CD4-positive, alpha-beta T cell (primary cell): ENCODE measurements at regions not wholly inside any gene's neighbourhood (a gene's known extent, or its start where the extent isn't known, plus 50 kb on each side); places are given as distances from the start of the nearest gene placed in this dataset.

Source experiments
- ATAC-seq: fragments of 200-7000 bp; cut with Tn5 transposase; one replicate; pipeline ENCODE4 v1.10.0; 2022; ENCODE audit warnings: mild to moderate bottlenecking; ENCODE audit not compliant: poor library complexity
- CTCF ChIA-PET: fragments of 350-600 bp; sonication (Branson Sonifier 250); formaldehyde crosslinking; loops from one replicate; lab custom pipeline; 2021; ENCODE audit warnings: antibody characterized with exemption, inconsistent platforms; lab: Charles Lee
- POLR2A ChIA-PET: fragments of 350-600 bp; sonication (Branson Sonifier 250); formaldehyde crosslinking; loops from one replicate; lab custom pipeline; 2021; ENCODE audit warnings: antibody characterized with exemption, inconsistent platforms; lab: Charles Lee
- DNase-seq, 14 experiments: peaks; one replicate each; pipeline ENCODE4 v3.0.0-alpha.2; 2013 to 2020; ENCODE audit warnings: mixed read lengths in 2 of 14
- H3K27ac ChIP-seq, 2 donors: one replicate each; pipeline versions ENCODE4 v1.5.1 to v1.7.0; 2013; ENCODE audit warnings: low read length in 2 of 2, low read depth in 1 of 2, mild to moderate bottlenecking in 1 of 2
- H3K27me3 ChIP-seq, 2 experiments: 1 replicate in 1 of 2; 2 replicates in 1 of 2; pipeline versions ENCODE4 v1.6.1 to v1.7.0; 2013; ENCODE audit warnings: low read length in 2 of 2, control low read depth in 1 of 2, mild to moderate bottlenecking in 1 of 2, moderate library complexity in 1 of 2; ENCODE audit not compliant: insufficient read depth in 2 of 2, control insufficient read depth in 1 of 2
- H3K36me3 ChIP-seq: one replicate; pipeline ENCODE4 v1.6.1; 2013; ENCODE audit warnings: low read length, control low read depth; ENCODE audit not compliant: insufficient read depth
- H3K4me1 ChIP-seq: one replicate; pipeline ENCODE4 v1.6.1; 2013; ENCODE audit warnings: low read length, control low read depth; ENCODE audit not compliant: insufficient read depth
- H3K4me3 ChIP-seq: one replicate; pipeline ENCODE4 v1.5.1; 2013; ENCODE audit warnings: mild to moderate bottlenecking, low read length, moderate library complexity
- H3K9me3 ChIP-seq, 2 experiments: 1 replicate in 1 of 2; 2 replicates in 1 of 2; pipeline versions ENCODE4 v1.6.1 to v1.7.0; 2013; ENCODE audit warnings: low read length in 2 of 2, mild to moderate bottlenecking in 2 of 2, control low read depth in 1 of 2, moderate library complexity in 1 of 2; ENCODE audit not compliant: control insufficient read depth in 1 of 2, insufficient read depth in 1 of 2
- H3K27ac Mint-ChIP-seq: one replicate; pipeline ENCODE4 v1.8.0; 2020; ENCODE audit warnings: mixed read lengths
- H3K27me3 Mint-ChIP-seq: one replicate; pipeline ENCODE4 v1.8.0; 2021; ENCODE audit warnings: mixed read lengths
- H3K36me3 Mint-ChIP-seq: one replicate; pipeline ENCODE4 v1.8.0; 2021; ENCODE audit warnings: low read depth, mixed read lengths
- H3K4me1 Mint-ChIP-seq: one replicate; pipeline ENCODE4 v1.8.0; 2021; ENCODE audit warnings: low read depth, mixed read lengths
- H3K4me3 Mint-ChIP-seq: one replicate; pipeline ENCODE4 v1.8.0; 2020; ENCODE audit warnings: mild to moderate bottlenecking, mixed read lengths
- H3K9me3 Mint-ChIP-seq: one replicate; pipeline ENCODE4 v1.8.0; 2020; ENCODE audit warnings: mixed read lengths
- CTCF ChIP-seq: fragments of 200-600 bp; IDR thresholded peaks from one replicate; pipeline ENCODE4 v1.8.0; 2022; ENCODE audit warnings: antibody characterized with exemption, mild to moderate bottlenecking
- intact Hi-C, 2 experiments: fragments of 100-400 bp; cut with DNase I in 1 of 2; cut with micrococcal nuclease in 1 of 2; formaldehyde crosslinking; loops; one replicate each; pipeline versions ENCODE4 v1.15.1 to v1.9.0; 2023 to 2025; cut with DNase I, micrococcal nuclease

DNA sequence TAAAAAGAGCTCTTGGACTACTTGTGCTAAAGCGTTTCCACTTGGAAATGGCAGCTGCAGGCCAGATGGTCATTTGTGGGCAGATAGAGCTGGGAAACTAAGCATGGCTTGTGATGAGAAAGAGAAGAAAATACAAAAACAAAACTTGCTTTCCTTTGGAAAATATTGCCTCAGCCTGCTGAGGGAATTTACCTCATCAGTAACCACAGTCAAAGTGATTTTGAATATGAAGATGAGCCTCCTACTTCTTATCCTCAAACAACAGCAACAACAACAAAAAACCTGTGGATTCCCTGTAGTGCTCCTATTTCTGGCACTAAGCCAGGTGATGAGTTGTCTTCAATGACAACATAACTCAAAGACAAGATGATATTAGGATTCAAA lies 62.7 kb upstream of the FIBIN start:
- POLR2A ChIA-PET = no interaction called here
- intact Hi-C loops = no loop called here
- Mint-ChIP-seq H3K27ac (no peak overlapping the region), H3K4me1 (no peaks in the 10 kb centered on the region), H3K9me3 (peaks cover 17% of the 10 kb centered on the region), H3K27me3 (no peaks in the 10 kb centered on the region), H3K4me3 (no peak overlapping the region), H3K36me3 (no peaks in the 10 kb centered on the region)
- Histone ChIP-seq H3K27ac (no peak overlapping the region), H3K9me3 (no peaks in the 10 kb centered on the region), H3K36me3 (no peaks in the 10 kb centered on the region), H3K27me3 (no peaks in the 10 kb centered on the region), H3K4me1 (no peaks in the 10 kb centered on the region), H3K4me3 (no peak overlapping the region)
- CTCF ChIA-PET = no interaction called here
- TF ChIP-seq CTCF = no peak
- no peak for ATAC-seq
- DNase-seq = no peak

DNA sequence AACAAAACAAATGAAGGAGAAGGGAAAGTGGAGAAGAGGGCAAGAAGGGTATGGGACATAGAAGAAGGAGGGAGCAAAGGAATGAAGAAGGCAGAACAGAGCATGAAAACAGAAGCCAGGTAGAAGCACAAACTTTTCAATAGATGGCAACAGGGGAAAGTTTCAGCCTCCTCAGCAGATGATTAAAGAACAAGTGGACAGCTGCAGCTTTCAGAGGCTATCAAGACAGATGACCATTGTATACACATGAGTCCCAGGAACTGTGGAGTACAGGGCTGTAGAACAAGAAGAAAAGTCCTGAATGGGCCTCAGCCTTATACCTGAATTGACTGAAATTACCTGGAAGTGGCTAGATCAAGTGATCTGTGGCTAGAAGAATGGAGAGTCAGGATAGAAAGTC lies 62.0 kb upstream of the FIBIN start:
- no peaks in the 10 kb centered on the region for H3K36me3 ChIP-seq
- ChIA-PET CTCF (no interaction called here), POLR2A (no interaction called here)
- peaks cover 12% of the 10 kb centered on the region for H3K9me3 Mint-ChIP-seq
- H3K36me3 Mint-ChIP-seq = no peaks in the 10 kb centered on the region
- no peak overlapping the region for H3K27ac Mint-ChIP-seq
- TF ChIP-seq CTCF = no peak
- H3K4me3 ChIP-seq = no peak overlapping the region
- no peak for DNase-seq
- H3K27ac ChIP-seq = no peak overlapping the region
- ATAC-seq = no peak
- intact Hi-C loops = no loop called here
- no peak overlapping the region for H3K4me3 Mint-ChIP-seq
- no peaks in the 10 kb centered on the region for H3K4me1 Mint-ChIP-seq
- H3K4me1 ChIP-seq = no peaks in the 10 kb centered on the region
- no peaks in the 10 kb centered on the region for H3K27me3 ChIP-seq
- H3K27me3 Mint-ChIP-seq = no peaks in the 10 kb centered on the region
- H3K9me3 ChIP-seq = no peaks in the 10 kb centered on the region

- ChIA-PET POLR2A (no interaction called here), CTCF (no interaction called here)
- no peaks in the 10 kb centered on the region for H3K4me1 Mint-ChIP-seq
- H3K9me3 Mint-ChIP-seq = peaks cover 9% of the 10 kb centered on the region
- Histone ChIP-seq H3K9me3 (no peaks in the 10 kb centered on the region), H3K4me1 (no peaks in the 10 kb centered on the region), H3K4me3 (no peak overlapping the region), H3K36me3 (no peaks in the 10 kb centered on the region), H3K27ac (no peak overlapping the region), H3K27me3 (no peaks in the 10 kb centered on the region)
- H3K27me3 Mint-ChIP-seq = no peaks in the 10 kb centered on the region
- no peak overlapping the region for H3K4me3 Mint-ChIP-seq
- DNase-seq (no peak), ATAC-seq (no peak)
- H3K36me3 Mint-ChIP-seq = no peaks in the 10 kb centered on the region
- intact Hi-C loops = no loop called here
- H3K27ac Mint-ChIP-seq = no peak overlapping the region
- TF ChIP-seq CTCF = no peak
Observed at GRCh38 chr11:26936109-26936508, 57.8 kb upstream of the FIBIN start.
